ENCODE measurements at regions not wholly inside any gene's neighbourhood (a gene's known extent, or its start where the extent isn't known, plus 50 kb on each side); places are given as distances from the start of the nearest gene placed in this dataset.
"Not testable (repeated sequence)": the region's sequence is repeated elsewhere in the genome, so short reads cannot be mapped to it uniquely, and the experiment has no call there.

GRCh38 chr1:190832511-190832910 is 354.8 kb upstream of the BRINP3 start:
- DNase-seq (ENCODE audit: low spot score): no peak

DNA sequence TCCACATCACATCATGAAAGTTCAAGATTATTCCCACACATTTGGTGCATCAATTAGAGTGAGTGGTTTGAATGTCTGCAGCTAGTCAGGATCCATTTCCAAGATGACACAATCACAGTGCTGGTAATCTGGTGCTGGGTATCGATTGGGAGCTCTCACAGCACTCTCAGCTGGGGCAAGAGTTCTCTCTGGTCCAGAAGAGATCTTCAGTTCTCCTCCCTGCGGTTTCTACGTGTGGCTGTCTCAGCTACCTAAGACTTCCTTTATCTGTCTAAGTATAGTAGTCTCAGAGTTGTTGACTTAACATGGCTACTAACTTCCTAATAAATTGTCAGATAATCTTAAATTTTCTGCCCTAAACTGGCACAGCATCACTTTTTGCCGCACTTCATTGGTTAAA is 358.0 kb upstream of the BRINP3 start:
- no peak for DNase-seq (ENCODE audit: low spot score)

DNA sequence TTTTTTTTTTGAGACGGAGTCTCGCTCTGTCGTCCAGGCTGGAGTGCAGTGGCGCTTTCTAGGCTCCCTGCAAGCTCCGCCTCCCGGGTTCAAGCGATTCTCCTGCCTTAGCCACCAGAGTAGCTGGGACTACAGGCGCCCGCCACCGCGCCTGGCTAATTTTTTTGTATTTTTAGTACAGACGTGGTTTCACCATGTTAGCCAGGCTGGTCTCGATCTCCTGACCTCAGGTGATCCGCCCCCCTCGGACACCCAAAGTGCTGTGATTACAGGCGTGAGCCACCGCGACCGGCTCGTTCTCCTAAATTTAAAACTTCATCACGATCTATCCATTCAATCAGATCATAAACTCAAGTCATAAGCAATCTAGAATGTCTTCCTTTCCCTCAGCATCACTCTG is 359.5 kb upstream of the BRINP3 start:
- DNase-seq (ENCODE audit: low spot score): not testable (repeated sequence)

DNA sequence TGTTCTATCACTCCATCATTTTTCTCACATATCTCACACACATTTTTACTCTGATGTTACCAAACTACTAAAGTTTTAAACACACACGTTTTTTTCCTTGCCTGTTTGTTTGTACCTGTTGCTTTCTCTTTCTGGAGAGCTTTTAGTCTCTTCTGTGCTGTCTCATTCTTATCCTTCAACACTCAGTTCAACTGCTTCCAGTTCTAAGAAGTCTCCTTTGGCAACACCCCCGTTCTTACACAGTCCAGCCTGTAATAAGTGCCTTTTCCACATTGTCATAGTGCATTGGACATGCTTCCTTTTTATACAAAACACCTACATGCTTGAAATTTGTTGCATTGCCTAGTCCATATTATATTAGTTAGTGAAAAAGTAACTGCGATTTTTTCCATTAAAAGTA is 360.2 kb upstream of the BRINP3 start:
- DNase-seq (ENCODE audit: low spot score): no peak

GRCh38 chr1:190847166-190847565 is 369.5 kb upstream of the BRINP3 start:
- DNase-seq (ENCODE audit: low spot score): no peak

DNA sequence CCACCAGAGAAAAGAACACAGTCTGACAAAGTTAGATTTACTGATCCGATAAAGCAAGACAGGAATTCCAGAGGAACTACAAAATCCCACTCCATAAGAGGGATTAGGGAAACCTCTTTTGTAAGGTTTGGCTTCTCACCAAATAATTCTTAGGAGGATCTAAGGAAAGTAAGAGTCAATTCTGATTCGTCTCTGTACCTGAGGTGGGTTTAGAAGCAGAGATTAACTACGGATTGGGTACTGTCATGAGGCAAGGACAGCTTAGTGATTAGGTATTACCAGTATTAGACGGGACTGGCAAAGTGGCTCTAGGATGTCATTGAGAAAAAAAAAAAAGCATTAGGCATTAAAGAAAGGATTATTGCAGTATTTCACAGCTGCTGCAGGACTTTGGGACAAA is 371.7 kb upstream of the BRINP3 start:
- no peak for DNase-seq (ENCODE audit: low spot score)

DNA sequence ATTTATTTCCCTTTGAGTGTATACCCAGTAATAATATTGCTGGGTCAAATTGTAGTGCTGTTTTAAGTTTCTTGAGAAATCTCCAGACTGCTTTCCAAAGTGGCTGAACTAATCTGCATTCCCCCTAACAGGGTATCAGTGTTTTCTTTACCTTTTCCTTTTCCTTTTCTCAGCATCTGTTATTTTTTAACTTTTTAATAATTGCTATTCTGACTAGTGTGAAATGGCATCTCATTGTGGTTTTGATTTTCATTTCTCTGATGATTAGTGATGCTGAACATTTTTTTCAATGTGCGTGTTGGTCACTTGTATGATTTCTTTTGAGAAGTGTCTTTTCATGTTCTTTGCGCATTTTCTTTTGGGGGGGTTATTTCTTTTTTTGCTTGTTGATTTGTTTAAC is 374.9 kb upstream of the BRINP3 start:
- DNase-seq (ENCODE audit: low spot score): no peak

DNA sequence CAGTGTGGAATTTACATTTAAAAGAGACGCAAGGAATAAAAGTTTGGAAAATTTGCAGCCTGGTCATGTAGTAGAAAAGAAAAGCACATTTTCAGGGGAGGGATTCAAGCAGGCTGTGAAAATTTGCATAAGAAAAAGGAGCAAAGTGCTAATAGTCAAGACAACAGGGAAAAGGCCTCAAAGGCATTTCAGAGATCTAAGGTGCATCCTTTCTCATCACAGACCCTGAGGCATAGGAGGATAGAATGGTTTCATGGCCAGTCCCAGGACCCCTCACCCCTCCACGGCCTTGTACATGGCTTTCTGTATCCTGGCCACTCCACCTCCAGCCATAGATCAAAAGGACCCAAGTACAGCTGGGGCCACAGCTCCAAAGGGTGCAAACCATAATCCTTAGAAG is 380.5 kb upstream of the BRINP3 start:
- DNase-seq (ENCODE audit: low spot score): no peak

DNA sequence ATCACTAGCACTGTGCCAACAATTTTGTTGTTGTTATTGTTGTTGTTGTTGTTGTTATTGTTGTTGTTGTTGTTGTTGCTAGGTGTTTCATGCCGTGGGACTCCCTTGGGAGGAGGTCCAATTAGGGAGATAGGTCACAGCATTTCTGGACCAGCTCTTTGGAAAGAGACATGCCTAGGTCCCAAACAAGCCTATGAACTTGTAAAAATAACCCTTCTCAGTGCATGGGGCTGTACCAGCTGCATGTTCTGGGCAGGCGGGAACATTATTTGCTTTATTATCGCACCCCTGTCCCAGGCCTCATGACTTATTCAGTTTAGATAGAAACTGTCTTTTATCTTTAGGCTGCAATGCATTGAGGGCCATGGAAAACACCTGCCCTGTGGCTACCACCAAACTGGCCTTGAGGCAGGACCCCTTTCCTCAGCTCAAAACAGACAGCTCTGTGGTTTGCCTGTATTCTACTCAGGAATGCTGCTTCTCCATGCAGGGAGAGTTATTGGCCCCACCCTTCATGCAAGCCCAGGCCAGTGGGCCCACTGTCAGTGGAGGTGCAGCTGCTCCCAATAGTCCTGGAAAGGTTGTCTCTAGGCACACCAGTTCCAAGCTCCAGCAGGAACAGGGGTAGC is 386.5 kb upstream of the BRINP3 start:
- no peak for DNase-seq (ENCODE audit: low spot score)

DNA sequence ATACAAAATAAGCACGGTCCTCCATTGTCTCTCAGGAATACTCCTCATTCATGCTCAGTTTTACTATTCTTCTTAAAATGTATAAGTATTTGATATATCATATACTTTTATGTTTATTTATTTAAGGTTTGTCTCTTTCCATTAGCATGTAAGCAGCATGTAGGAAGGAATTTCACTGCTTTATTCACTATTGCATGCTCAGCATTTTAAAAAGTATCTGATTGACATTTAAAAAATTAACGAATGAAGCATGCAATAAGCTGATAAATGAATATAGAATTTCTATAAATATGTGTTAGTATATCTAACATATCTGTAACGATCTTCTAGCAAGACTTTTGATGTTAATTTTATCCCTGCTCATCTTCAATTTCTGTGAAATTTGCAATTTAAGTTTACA is 402.7 kb upstream of the BRINP3 start:
- no peak for DNase-seq (ENCODE audit: low spot score)

DNA sequence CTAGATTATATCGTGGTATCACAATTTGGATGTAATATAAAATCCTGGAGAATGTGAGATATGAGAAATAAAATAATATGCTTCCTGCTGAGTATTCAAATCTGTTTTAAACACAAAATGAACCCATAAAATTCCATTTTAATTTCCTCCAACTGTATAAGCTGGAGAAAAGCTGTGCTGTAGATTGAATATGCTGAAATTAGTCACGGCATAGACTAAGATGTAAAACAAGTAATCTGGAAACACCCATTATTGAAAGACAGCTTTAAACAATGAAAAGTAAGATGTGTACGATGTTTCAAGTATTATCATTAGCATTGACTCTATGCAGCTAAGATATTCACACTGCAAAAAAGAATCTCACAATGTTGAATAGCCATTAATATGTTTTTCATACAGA is 403.4 kb upstream of the BRINP3 start:
- no peak for DNase-seq (ENCODE audit: low spot score)

GRCh38 chr1:190897233-190897632 is 419.6 kb upstream of the BRINP3 start:
- DNase-seq (ENCODE audit: low spot score): no peak

GRCh38 chr1:190904091-190904695 is 426.5 kb upstream of the BRINP3 start:
- peak; percentile 49 for DNase-seq (ENCODE audit: low spot score)

- no peak for DNase-seq (ENCODE audit: low spot score)
These were observed 428.6 kb upstream of the BRINP3 start for GRCh38 chr1:190906206-190906725.

GRCh38 chr1:190908246-190908645 is 430.6 kb upstream of the BRINP3 start:
- DNase-seq (ENCODE audit: low spot score): no peak

DNA sequence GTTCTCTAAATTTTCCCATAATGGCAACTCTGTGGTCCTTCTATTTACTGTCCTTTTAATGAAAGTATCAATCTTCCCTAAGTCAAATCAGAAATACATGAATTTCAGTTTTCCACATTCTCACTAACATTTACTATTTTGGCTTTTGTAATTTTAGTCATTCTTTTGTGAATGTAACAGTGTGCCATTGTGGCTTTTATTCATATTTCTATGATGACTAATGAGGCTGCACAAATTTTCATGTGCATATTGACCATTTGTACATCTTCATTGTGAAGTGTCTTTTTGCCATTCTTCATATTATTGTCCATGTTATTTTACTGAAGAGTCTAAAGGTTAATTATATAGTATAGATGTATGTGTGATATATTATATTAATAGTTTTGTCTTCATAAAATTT is 431.0 kb upstream of the BRINP3 start:
- DNase-seq (ENCODE audit: low spot score): no peak

DNA sequence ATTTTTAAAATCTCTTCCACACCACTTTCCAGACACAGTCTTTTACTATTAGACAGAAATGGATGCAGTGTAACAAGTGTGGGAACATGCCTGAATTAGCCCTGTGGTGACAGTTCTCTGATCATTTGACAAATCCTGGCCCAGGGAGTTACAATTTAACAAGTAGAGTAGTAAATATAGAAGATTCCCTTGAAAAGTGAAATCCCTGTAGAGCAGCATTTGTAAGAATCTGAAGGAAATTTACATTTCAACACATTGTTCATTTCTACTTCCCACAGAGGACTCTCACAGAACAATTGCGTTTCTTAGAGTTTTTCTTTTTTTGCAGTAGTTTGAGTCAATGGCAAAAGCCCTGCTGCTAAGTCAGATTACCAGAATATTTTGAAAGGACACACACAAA is 458.3 kb upstream of the BRINP3 start:
- no peak for DNase-seq (ENCODE audit: low spot score)

DNA sequence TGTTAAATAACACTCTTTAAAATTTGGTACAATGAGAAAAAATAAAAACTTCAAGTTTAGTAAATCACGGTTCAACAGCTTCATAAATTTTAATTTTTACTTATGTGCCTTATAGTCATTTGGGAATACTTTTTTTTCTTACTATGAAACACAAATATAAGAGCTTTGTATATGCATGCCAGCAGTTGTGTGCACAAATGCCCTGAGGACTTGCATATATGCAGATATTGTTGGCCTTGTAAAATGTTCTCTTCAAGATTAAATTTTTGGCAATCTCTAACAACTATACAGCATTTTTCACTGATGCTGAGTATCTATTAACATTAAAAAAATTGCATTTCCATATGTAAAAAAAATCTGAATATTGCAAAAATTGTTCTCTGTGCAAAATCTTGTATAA is 458.7 kb upstream of the BRINP3 start:
- DNase-seq (ENCODE audit: low spot score): no peak

DNA sequence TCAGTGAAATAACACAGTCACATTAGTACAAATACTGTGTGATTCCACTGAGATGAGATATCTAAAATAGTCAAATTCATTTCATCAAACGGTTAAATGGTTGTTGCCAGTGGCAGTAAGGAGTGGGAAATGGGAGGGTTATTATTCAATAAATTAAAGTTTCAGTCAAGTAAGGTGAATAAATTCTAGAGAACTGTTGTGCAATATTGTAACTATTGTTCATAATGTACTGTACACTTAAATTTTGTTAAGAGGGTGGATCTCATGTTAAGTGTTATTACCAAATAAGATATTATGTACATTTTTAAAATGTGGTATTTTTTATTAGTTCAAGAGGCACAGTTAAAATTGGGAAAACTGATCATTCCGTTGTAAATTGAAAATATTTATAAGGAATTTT is 463.3 kb upstream of the BRINP3 start:
- DNase-seq (ENCODE audit: low spot score): no peak

DNA sequence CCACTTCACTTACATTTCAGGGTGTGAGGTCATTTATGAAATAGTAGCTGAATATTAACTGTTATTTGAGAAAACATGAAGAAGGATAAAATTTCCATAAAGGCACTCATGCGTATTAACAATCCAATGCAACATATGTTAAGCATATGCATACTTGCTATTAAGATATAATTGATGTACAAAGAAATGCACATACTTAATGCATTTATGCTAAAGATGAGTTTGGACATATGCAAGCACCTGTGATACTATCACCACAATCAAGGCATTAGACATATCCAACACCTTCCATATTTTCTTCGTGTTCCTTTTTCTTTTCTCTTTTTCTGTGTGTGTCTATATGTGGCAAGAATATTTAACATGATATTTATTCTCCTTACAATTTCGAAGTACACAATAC is 464.8 kb upstream of the BRINP3 start:
- no peak for DNase-seq (ENCODE audit: low spot score)

GRCh38 chr1:190943722-190944121 is 466.1 kb upstream of the BRINP3 start:
- not testable (repeated sequence) for DNase-seq (ENCODE audit: low spot score)

DNA sequence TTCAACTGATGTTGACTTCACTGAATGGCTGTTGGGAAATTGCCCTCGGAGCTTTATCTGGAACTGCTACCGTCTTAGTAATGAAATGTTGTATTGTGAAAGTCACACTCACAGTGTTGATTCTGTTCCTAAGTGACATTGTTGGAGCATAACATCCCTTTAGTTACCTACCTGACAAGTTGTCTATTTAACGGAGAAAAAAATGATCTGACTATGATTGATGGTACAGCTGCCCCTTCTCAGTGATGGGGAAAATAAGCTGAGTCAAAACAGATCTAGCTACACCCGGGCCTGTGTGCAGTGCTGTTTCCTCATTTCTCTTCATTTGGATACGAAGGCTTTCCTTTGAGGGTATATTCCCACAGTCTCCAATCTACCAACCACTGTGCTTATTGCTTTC is 472.3 kb upstream of the BRINP3 start:
- DNase-seq (ENCODE audit: low spot score): no peak

- no peak for DNase-seq (ENCODE audit: low spot score)
These were observed 479.9 kb upstream of the BRINP3 start for GRCh38 chr1:190957565-190957964.

- no peak for DNase-seq (ENCODE audit: low spot score)
These were observed 485.7 kb upstream of the BRINP3 start for GRCh38 chr1:190963321-190963720.
